GM23338 (cell line): ENCODE measurements at regions not wholly inside any gene's neighbourhood (a gene's known extent, or its start where the extent isn't known, plus 50 kb on each side); places are given as distances from the start of the nearest gene placed in this dataset.

Experiments used
- ATAC-seq: fragments of 200-7000 bp; cut with Tn5 transposase; 3 replicates; pipeline ENCODE4 v1.9.1; 2020
- DNase-seq: peaks from one replicate; pipeline ENCODE4 v3.0.0-alpha.2; 2015; ENCODE audit warnings: low spot score
- H2AFZ ChIP-seq: fragments of 200-600 bp; sonication (generic); 2 replicates; pipeline ENCODE4 v1.8.0; 2016; ENCODE audit warnings: antibody characterized with exemption, mild to moderate bottlenecking, moderate library complexity
- H3F3A ChIP-seq: fragments of 200-600 bp; sonication (generic); replicated peaks from 2 replicates; pipeline ENCODE4 v1.8.0; 2017; ENCODE audit warnings: antibody characterized with exemption, mixed run types, low read depth
- H3K27ac ChIP-seq: fragments of 200-600 bp; sonication (generic); 2 replicates; pipeline ENCODE4 v1.6.1; 2016; ENCODE audit warnings: low read depth
- H3K27me3 ChIP-seq: fragments of 200-600 bp; sonication (generic); 2 replicates; pipeline ENCODE4 v1.8.0; 2016; ENCODE audit warnings: mild to moderate bottlenecking, mixed run types, moderate library complexity; ENCODE audit not compliant: insufficient read depth
- H3K36me3 ChIP-seq: fragments of 200-600 bp; sonication (generic); 2 replicates; pipeline ENCODE4 v1.8.0; 2016; ENCODE audit warnings: mild to moderate bottlenecking; ENCODE audit not compliant: insufficient read depth
- H3K4me1 ChIP-seq: fragments of 200-600 bp; sonication (generic); 2 replicates; pipeline ENCODE4 v1.8.0; 2016; ENCODE audit warnings: mild to moderate bottlenecking, moderate library complexity; ENCODE audit not compliant: insufficient read depth
- H3K4me2 ChIP-seq: fragments of 200-600 bp; sonication (generic); 2 replicates; pipeline ENCODE4 v1.7.1; 2017; ENCODE audit warnings: mixed run types
- H3K4me3 ChIP-seq: fragments of 200-600 bp; sonication (generic); 2 replicates; pipeline ENCODE4 v1.6.1; 2016; ENCODE audit warnings: mixed run types
- H3K79me2 ChIP-seq: fragments of 200-600 bp; sonication (generic); replicated peaks from 2 replicates; pipeline ENCODE4 v1.8.0; 2017; ENCODE audit warnings: mild to moderate bottlenecking; ENCODE audit not compliant: insufficient read depth
- H3K9me2 ChIP-seq: fragments of 200-600 bp; sonication (generic); 2 replicates; pipeline ENCODE4 v1.8.0; 2017; ENCODE audit not compliant: insufficient read depth
- H4K20me1 ChIP-seq: fragments of 200-600 bp; sonication (generic); replicated peaks from 2 replicates; pipeline ENCODE4 v1.8.0; 2017; ENCODE audit warnings: mild to moderate bottlenecking; ENCODE audit not compliant: insufficient read depth
- H3K27ac Mint-ChIP-seq: 2 replicates; pipeline ENCODE4 v1.8.0; 2020; ENCODE audit warnings: inconsistent platforms, mild to moderate bottlenecking, moderate library complexity, mixed read lengths
- H3K27me3 Mint-ChIP-seq: 3 replicates; pipeline ENCODE4 v1.8.0; 2022; ENCODE audit warnings: low read depth, mild to moderate bottlenecking, moderate library complexity, mixed read lengths, inconsistent platforms; ENCODE audit not compliant: insufficient read depth, poor library complexity
- H3K36me3 Mint-ChIP-seq: 3 replicates; pipeline ENCODE4 v1.8.0; 2021; ENCODE audit warnings: low read depth, mild to moderate bottlenecking, inconsistent platforms, moderate library complexity, mixed read lengths
- H3K4me1 Mint-ChIP-seq: 3 replicates; pipeline ENCODE4 v1.8.0; 2020; ENCODE audit warnings: mild to moderate bottlenecking, inconsistent platforms, mixed read lengths
- H3K4me3 Mint-ChIP-seq: 3 replicates; pipeline ENCODE4 v1.8.0; 2021; ENCODE audit warnings: moderate library complexity, mild to moderate bottlenecking, inconsistent platforms, mixed read lengths
- H3K9me3 Mint-ChIP-seq: 3 replicates; pipeline ENCODE4 v1.8.0; 2020; ENCODE audit warnings: moderate library complexity, mild to moderate bottlenecking, inconsistent platforms, mixed read lengths
- EZH2 ChIP-seq: fragments of 200-600 bp; sonication (generic); IDR thresholded peaks from one replicate; pipeline ENCODE4 v1.8.0; 2017; ENCODE audit warnings: antibody characterized with exemption, mild to moderate bottlenecking, low read depth; ENCODE audit not compliant: unreplicated experiment
- EZH2phosphoT487 ChIP-seq: fragments of 200-600 bp; sonication (generic); IDR thresholded peaks from one replicate; pipeline ENCODE4 v1.8.1; 2018; ENCODE audit warnings: antibody characterized with exemption; ENCODE audit not compliant: unreplicated experiment
- JUNB ChIP-seq: IDR thresholded peaks from one replicate; pipeline ENCODE4 v1.6.1; 2016; ENCODE audit warnings: antibody characterized with exemption; ENCODE audit not compliant: unreplicated experiment
- POLR2AphosphoS5 ChIP-seq: IDR thresholded peaks from 2 replicates; pipeline ENCODE4 v1.6.1; 2016; ENCODE audit warnings: antibody characterized with exemption, low read depth
- STAT1 ChIP-seq: IDR thresholded peaks from one replicate; pipeline ENCODE4 v1.6.1; 2016; ENCODE audit warnings: antibody characterized with exemption; ENCODE audit not compliant: unreplicated experiment
- TF ChIP-seq, protein P1 (sequence below), 2 experiments: fragments of 200-600 bp in 1 of 2; sonication (generic) in 1 of 2; conservative IDR thresholded peaks; 2 replicates each; pipeline versions ENCODE4 v1.5.1 to v1.6.1; 2016 to 2017; ENCODE audit warnings: antibody characterized with exemption in 2 of 2, low read depth in 2 of 2, mild to moderate bottlenecking in 2 of 2, moderate library complexity in 1 of 2
- TF ChIP-seq, protein P2 (sequence below): fragments of 250-450 bp; sonication (Bioruptor Pico); IDR thresholded peaks from 2 replicates; pipeline ENCODE4 v1.5.0; 2020; ENCODE audit warnings: mild to moderate bottlenecking, moderate library complexity
- TF ChIP-seq, protein P3 (sequence below): IDR thresholded peaks from 2 replicates; pipeline ENCODE4 v1.6.1; 2016; ENCODE audit warnings: antibody characterized with exemption

DNA sequence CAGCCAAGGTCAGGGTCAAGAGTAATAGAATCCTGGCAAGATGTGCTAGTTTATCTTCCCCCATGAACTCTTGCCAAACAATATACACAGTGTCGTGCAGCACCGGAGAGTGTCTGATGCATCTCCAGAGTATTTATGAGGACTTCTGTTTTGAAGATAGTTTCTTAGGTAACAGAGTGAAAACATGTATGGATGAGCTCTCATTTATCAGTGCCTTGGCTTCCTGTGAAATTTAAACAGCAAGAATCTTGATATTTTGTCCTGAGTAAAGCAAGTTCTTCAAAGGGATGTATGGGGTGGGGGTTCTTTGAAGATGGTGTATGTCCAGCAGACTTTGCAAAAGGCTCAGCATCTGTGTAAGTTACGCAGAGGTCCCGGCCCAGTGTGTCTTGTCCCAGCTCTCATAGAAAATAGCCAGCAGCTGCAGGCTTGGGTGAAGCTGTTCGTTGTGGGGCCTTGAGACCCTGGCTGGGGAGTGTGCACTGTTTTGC, 361.0 kb upstream of the NT5C1B start (continued):
- TF ChIP-seq, protein P1, sequence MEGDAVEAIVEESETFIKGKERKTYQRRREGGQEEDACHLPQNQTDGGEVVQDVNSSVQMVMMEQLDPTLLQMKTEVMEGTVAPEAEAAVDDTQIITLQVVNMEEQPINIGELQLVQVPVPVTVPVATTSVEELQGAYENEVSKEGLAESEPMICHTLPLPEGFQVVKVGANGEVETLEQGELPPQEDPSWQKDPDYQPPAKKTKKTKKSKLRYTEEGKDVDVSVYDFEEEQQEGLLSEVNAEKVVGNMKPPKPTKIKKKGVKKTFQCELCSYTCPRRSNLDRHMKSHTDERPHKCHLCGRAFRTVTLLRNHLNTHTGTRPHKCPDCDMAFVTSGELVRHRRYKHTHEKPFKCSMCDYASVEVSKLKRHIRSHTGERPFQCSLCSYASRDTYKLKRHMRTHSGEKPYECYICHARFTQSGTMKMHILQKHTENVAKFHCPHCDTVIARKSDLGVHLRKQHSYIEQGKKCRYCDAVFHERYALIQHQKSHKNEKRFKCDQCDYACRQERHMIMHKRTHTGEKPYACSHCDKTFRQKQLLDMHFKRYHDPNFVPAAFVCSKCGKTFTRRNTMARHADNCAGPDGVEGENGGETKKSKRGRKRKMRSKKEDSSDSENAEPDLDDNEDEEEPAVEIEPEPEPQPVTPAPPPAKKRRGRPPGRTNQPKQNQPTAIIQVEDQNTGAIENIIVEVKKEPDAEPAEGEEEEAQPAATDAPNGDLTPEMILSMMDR (conservative IDR thresholded peaks at IDR 0.05; ENCODE audit: low read depth in 2 of 2), result no peak
- TF ChIP-seq, protein P2, sequence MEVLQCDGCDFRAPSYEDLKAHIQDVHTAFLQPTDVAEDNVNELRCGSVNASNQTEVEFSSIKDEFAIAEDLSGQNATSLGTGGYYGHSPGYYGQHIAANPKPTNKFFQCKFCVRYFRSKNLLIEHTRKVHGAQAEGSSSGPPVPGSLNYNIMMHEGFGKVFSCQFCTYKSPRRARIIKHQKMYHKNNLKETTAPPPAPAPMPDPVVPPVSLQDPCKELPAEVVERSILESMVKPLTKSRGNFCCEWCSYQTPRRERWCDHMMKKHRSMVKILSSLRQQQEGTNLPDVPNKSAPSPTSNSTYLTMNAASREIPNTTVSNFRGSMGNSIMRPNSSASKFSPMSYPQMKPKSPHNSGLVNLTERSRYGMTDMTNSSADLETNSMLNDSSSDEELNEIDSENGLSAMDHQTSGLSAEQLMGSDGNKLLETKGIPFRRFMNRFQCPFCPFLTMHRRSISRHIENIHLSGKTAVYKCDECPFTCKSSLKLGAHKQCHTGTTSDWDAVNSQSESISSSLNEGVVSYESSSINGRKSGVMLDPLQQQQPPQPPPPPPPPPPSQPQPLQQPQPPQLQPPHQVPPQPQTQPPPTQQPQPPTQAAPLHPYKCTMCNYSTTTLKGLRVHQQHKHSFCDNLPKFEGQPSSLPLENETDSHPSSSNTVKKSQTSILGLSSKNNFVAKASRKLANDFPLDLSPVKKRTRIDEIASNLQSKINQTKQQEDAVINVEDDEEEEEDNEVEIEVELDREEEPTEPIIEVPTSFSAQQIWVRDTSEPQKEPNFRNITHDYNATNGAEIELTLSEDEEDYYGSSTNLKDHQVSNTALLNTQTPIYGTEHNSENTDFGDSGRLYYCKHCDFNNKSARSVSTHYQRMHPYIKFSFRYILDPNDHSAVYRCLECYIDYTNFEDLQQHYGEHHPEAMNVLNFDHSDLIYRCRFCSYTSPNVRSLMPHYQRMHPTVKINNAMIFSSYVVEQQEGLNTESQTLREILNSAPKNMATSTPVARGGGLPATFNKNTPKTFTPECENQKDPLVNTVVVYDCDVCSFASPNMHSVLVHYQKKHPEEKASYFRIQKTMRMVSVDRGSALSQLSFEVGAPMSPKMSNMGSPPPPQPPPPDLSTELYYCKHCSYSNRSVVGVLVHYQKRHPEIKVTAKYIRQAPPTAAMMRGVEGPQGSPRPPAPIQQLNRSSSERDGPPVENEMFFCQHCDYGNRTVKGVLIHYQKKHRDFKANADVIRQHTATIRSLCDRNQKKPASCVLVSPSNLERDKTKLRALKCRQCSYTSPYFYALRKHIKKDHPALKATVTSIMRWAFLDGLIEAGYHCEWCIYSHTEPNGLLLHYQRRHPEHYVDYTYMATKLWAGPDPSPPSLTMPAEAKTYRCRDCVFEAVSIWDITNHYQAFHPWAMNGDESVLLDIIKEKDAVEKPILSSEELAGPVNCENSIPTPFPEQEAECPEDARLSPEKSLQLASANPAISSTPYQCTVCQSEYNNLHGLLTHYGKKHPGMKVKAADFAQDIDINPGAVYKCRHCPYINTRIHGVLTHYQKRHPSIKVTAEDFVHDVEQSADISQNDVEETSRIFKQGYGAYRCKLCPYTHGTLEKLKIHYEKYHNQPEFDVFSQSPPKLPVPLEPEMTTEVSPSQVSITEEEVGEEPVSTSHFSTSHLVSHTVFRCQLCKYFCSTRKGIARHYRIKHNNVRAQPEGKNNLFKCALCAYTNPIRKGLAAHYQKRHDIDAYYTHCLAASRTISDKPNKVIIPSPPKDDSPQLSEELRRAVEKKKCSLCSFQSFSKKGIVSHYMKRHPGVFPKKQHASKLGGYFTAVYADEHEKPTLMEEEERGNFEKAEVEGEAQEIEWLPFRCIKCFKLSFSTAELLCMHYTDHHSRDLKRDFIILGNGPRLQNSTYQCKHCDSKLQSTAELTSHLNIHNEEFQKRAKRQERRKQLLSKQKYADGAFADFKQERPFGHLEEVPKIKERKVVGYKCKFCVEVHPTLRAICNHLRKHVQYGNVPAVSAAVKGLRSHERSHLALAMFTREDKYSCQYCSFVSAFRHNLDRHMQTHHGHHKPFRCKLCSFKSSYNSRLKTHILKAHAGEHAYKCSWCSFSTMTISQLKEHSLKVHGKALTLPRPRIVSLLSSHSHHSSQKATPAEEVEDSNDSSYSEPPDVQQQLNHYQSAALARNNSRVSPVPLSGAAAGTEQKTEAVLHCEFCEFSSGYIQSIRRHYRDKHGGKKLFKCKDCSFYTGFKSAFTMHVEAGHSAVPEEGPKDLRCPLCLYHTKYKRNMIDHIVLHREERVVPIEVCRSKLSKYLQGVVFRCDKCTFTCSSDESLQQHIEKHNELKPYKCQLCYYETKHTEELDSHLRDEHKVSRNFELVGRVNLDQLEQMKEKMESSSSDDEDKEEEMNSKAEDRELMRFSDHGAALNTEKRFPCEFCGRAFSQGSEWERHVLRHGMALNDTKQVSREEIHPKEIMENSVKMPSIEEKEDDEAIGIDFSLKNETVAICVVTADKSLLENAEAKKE (CRISPR knock-in tag), result no peak
- no peak for TF ChIP-seq EZH2

DNA sequence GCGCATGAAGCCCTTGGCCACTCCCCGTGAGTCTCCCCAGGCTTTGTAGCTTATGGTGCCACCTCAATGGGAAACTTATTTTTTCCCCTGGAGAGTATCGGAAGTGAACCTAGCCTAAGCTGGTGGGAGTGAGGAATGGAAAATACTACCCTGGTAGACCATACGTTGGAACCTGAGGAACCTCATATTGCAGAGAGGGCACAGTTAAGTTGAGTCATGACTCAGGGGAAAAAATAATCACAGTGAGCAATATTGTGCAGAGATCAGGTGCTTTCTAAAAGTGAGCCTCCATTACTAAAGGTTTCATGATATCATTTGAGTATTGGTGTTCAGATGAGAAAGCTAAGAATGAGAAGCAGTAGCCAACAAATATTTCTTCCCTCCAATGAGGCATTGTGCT, 360.5 kb upstream of the NT5C1B start:
- H3K9me3 Mint-ChIP-seq, result no peaks in the 10 kb centered on the region
- H2AFZ ChIP-seq, result no peak overlapping the region; the same call in 1 of the 2 replicates
- TF ChIP-seq, protein P3, sequence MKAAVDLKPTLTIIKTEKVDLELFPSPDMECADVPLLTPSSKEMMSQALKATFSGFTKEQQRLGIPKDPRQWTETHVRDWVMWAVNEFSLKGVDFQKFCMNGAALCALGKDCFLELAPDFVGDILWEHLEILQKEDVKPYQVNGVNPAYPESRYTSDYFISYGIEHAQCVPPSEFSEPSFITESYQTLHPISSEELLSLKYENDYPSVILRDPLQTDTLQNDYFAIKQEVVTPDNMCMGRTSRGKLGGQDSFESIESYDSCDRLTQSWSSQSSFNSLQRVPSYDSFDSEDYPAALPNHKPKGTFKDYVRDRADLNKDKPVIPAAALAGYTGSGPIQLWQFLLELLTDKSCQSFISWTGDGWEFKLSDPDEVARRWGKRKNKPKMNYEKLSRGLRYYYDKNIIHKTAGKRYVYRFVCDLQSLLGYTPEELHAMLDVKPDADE, result no peak
- no peak for TF ChIP-seq JUNB
- TF ChIP-seq EZH2phosphoT487, result no peak
- TF ChIP-seq STAT1, result no peak
- no peak for TF ChIP-seq POLR2AphosphoS5
- no peak overlapping the region for H3K4me3 Mint-ChIP-seq
- H3K4me1 ChIP-seq, result no peaks in the 10 kb centered on the region
- H3K27me3 ChIP-seq, result no peaks in the 10 kb centered on the region
- no peaks in the 10 kb centered on the region for H3K4me1 Mint-ChIP-seq
- H4K20me1 ChIP-seq, result no peaks in the 10 kb centered on the region
- no peak for DNase-seq
- peaks cover 4% of the 10 kb centered on the region; the same call in 1 of the 2 replicates for H3K9me2 ChIP-seq
- H3K4me3 ChIP-seq, result no peak overlapping the region
- H3F3A ChIP-seq, result no peaks in the 10 kb centered on the region
- H3K27ac Mint-ChIP-seq, result no peak overlapping the region
- ATAC-seq, result no peak
- no peaks in the 10 kb centered on the region for H3K36me3 ChIP-seq
- H3K36me3 Mint-ChIP-seq, result no peaks in the 10 kb centered on the region
- H3K27ac ChIP-seq, result no peak overlapping the region
- no peaks in the 10 kb centered on the region for H3K27me3 Mint-ChIP-seq
- no peaks in the 10 kb centered on the region for H3K79me2 ChIP-seq
- no peak overlapping the region for H3K4me2 ChIP-seq
